Body of pancreas (tissue), 4 donors: ENCODE measurements at regions not wholly inside any gene's neighbourhood (a gene's known extent, or its start where the extent isn't known, plus 50 kb on each side); places are given as distances from the start of the nearest gene placed in this dataset.

Experiments used
- CTCF ChIP-seq, 7 experiments: fragments of 450-650 bp in 4 of 7; fragments of 200-600 bp in 3 of 7; sonication (generic) in 3 of 7; IDR thresholded peaks; one replicate each; pipeline ENCODE4 v1.5.1; 2016 to 2019; ENCODE audit warnings: antibody characterized with exemption in 7 of 7
- POLR2A ChIP-seq, 3 donors: fragments of 450-650 bp; IDR thresholded peaks; one replicate each; pipeline ENCODE4 v1.6.1; 2016; ENCODE audit warnings: antibody characterized with exemption in 3 of 3, mild to moderate bottlenecking in 2 of 3

DNA sequence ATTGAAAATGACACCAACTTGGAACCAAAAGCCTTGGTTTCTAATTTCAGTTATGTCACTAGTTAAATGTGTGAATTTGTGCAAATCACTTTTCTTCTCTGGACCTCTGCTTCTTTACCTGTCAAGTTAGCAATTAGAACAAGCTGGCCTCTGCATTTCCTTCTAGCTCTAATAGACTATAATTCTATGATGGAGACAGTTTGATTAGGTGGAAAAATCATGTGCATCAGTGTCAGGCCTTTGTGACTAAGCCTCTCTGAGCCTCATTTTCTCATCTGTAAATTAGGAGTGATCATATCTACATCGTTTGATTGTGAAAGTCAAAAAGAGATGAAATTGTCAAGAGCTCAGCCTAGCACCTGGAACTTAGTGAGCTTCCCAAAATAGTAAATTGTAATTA is 712.9 kb downstream of the MECOM start:
- no peak for TF ChIP-seq CTCF (IDR thresholded peaks at IDR 0.05)
- TF ChIP-seq POLR2A (IDR thresholded peaks at IDR 0.05): no peak
